ENCODE measurements at regions not wholly inside any gene's neighbourhood (a gene's known extent, or its start where the extent isn't known, plus 50 kb on each side); places are given as distances from the start of the nearest gene placed in this dataset.

DNA sequence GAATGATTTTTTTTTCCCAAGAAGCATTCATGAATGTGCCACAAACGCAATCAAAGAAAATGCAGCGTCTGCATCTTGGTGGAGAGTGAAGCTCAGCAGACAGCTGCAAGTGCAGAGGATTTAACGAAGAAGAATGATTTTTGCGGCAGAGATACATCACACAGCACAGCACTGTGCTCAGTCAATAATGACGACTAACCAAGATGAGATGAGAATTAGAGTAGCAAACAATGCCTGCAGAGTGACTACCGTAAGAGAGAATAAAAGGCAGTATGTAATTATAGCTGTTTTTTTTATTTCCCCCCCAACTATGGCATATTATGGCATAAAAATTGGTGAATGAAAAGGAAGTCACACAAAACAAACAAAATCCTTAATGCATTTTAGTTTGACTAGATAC lies 218.0 kb upstream of the ROBO1 start:
- TF ChIP-seq, protein P1, sequence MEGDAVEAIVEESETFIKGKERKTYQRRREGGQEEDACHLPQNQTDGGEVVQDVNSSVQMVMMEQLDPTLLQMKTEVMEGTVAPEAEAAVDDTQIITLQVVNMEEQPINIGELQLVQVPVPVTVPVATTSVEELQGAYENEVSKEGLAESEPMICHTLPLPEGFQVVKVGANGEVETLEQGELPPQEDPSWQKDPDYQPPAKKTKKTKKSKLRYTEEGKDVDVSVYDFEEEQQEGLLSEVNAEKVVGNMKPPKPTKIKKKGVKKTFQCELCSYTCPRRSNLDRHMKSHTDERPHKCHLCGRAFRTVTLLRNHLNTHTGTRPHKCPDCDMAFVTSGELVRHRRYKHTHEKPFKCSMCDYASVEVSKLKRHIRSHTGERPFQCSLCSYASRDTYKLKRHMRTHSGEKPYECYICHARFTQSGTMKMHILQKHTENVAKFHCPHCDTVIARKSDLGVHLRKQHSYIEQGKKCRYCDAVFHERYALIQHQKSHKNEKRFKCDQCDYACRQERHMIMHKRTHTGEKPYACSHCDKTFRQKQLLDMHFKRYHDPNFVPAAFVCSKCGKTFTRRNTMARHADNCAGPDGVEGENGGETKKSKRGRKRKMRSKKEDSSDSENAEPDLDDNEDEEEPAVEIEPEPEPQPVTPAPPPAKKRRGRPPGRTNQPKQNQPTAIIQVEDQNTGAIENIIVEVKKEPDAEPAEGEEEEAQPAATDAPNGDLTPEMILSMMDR (IDR thresholded peaks at IDR 0.05): no peak
- no peak for TF ChIP-seq POLR2A (IDR thresholded peaks at IDR 0.05)

All from heart left ventricle (tissue), 13 donors.